ENCODE measurements at regions not wholly inside any gene's neighbourhood (a gene's known extent, or its start where the extent isn't known, plus 50 kb on each side); places are given as distances from the start of the nearest gene placed in this dataset.

DNA sequence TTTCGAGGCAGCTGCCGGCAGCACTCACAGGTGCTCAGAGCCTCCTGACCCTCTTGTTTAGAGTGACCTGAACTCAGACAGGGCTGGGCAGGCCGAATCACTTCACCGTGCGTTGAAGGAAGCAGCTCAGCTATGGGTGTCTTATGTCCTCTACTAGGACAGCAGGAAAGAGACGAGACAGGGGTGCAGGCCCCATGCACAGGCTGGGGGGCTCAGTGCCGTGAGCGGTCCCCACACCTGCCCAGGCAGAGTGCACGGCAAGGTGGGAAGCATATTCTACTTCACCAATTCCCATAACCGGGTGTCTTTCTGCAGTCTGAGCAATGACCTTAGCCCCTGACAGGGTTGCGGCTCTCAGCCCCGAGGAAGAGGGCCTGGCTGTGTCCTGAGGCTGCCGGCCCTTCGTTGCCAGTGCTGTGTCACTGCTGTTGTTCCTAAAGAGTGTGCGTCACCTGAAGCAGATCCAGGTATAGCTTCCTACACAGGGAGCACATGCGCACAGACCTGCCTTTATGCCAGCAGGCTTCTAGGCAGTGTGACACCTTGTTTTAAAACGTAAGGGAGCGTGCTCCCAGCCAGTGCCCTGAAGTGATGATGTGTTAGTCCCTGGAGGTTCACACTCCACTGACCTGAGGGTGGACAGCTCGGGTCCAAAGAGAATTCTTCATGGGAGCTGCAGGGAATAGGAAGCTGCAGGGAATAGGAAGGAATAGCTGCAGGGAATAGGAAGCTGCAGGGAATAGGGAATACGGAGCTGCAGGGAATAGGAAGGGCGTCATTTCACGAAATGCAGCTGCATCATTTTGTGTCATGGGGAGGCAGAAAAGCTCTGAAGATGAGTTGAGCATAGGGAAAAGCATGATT, 207.9 kb upstream of the SALL3 start:
- Histone ChIP-seq H3K27me3 (ENCODE audit: control insufficient read depth, insufficient read depth, low read length) (no peaks in the 10 kb centered on the region), H3K36me3 (ENCODE audit: control insufficient read depth, insufficient read depth, low read length) (no peaks in the 10 kb centered on the region)
- WGBS (ENCODE audit: insufficient coverage, insufficient read length), result no CpG with 5 or more reads among the region's 22 CpGs

DNA sequence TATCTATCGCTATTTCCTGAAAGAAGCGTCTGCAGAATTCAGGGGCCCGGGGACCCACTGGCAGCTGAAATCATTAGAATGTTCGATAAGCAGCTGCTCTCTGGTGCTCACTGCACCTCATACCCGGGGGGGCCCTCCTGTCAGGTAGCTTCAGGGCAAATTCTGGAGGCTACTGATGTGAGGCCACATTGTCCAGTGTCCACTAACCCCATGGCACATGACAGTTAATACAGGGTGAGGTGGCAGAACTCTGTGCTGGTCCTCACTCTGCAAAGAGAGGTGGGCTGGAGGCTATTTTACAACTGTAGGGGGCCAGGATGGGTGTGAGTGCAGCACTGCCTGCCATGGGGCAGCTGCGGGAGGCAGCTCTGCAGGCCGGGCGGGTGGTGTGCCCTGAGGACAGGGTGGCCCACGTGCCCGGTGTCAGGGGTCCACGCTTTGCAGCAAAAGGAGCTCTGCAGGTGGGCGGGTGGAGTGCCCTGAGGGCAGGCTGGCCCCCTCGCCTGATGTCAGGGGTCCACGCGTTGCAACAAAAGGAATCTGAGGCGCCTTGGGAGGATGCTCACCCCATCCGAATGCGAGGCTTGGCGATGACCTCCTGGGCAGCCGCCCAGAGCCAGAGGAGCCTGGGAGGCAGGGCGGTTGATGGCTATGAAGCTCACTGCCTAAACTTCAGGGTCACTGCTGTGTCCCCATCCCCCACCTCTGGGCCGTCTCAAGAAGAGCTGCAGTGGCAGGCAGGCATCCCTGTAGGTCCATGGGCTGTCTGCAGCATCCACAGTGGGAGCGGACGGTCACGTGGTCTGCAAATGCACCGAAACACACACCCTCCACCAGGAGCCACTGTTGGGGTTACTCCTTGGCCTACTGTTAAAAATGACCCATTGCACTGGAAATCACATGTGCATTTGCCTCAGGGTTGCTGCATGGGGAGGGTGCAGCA, 207.0 kb upstream of the SALL3 start:
- H3K9me3 ChIP-seq (ENCODE audit: control insufficient read depth, insufficient read depth, low read length), result no peaks in the 10 kb centered on the region
- no CpG with 5 or more reads among the region's 26 CpGs for WGBS (ENCODE audit: insufficient coverage, insufficient read length)
- no peaks in the 10 kb centered on the region for H3K27me3 ChIP-seq (ENCODE audit: control insufficient read depth, insufficient read depth, low read length)
- H3K27ac ChIP-seq (ENCODE audit: low read length), result no peak overlapping the region
- DNase-seq (ENCODE audit: low read depth, low spot score), result no peak
- H3K4me1 ChIP-seq (ENCODE audit: control insufficient read depth, insufficient read depth, low read length), result peaks cover 4% of the 10 kb centered on the region
- no peaks in the 10 kb centered on the region for H3K36me3 ChIP-seq (ENCODE audit: control insufficient read depth, insufficient read depth, low read length)
- no peak overlapping the region for H3K4me3 ChIP-seq (ENCODE audit: low read length)

More for the DNA sequence above, 207.9 kb upstream of the SALL3 start:
- H3K27ac ChIP-seq (ENCODE audit: low read length), result no peak overlapping the region
- peaks cover 4% of the 10 kb centered on the region for H3K4me1 ChIP-seq (ENCODE audit: control insufficient read depth, insufficient read depth, low read length)
- no peaks in the 10 kb centered on the region for H3K9me3 ChIP-seq (ENCODE audit: control insufficient read depth, insufficient read depth, low read length)
- no peak for DNase-seq (ENCODE audit: low read depth, low spot score)
- no peak overlapping the region for H3K4me3 ChIP-seq (ENCODE audit: low read length)

DNA sequence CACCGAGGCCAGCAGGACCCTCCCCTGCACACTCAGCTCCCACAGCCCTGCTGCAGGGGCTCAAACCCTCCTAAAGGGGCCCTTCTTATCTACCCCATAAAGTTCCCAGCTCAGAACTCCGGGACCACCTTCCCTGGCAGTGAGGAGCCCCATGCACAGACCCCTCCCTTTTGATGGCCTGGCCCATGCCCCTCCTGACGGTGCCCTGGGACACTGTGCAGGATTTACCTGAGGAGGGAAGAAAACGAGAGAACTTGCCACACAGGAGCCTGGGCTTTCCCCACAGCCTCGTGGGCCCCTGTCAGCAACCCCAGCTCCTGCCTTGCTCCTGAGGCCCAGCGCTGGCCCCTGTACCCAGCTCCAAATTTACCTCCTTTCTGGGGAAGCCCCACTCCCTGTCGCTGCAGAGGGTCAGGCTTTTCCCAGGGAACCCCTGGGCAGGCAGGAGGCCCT, 206.3 kb upstream of the SALL3 start:
- Histone ChIP-seq H3K36me3 (ENCODE audit: control insufficient read depth, insufficient read depth, low read length) (no peaks in the 10 kb centered on the region), H3K9me3 (ENCODE audit: control insufficient read depth, insufficient read depth, low read length) (no peaks in the 10 kb centered on the region; the same call in 1 of the 2 replicates), H3K4me1 (ENCODE audit: control insufficient read depth, insufficient read depth, low read length) (peaks cover 4% of the 10 kb centered on the region), H3K27me3 (ENCODE audit: control insufficient read depth, insufficient read depth, low read length) (no peaks in the 10 kb centered on the region), H3K4me3 (ENCODE audit: low read length) (no peak overlapping the region), H3K27ac (ENCODE audit: low read length) (no peak overlapping the region)
- no CpG with 5 or more reads among the region's 7 CpGs for WGBS (ENCODE audit: insufficient coverage, insufficient read length)
- no peak for DNase-seq (ENCODE audit: low read depth, low spot score)

DNA sequence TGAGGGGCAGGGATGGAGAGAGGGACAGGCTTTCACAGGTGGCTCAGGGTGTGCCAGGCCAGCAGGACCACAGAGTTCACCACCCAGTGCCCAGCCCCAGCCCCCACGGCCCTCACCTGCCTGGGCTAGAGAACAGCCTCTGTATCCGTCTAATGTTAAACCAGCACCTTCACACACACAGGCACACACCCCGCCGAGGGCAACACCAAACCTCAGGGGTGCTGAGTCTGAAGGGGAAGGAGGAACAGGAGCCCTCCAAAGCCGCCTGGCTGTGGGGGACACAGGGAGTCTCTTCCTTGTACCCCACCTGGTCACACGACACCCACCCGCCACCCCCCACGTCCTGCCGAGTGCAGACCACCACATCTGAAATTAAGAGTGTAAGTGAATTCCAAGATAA, 205.8 kb upstream of the SALL3 start:
- no peaks in the 10 kb centered on the region for H3K36me3 ChIP-seq (ENCODE audit: control insufficient read depth, insufficient read depth, low read length)
- H3K4me1 ChIP-seq (ENCODE audit: control insufficient read depth, insufficient read depth, low read length), result peaks cover 4% of the 10 kb centered on the region
- no peak overlapping the region for H3K4me3 ChIP-seq (ENCODE audit: low read length)
- WGBS (ENCODE audit: insufficient coverage, insufficient read length), result no CpG with 5 or more reads among the region's 9 CpGs
- no peaks in the 10 kb centered on the region; the same call in 1 of the 2 replicates for H3K9me3 ChIP-seq (ENCODE audit: control insufficient read depth, insufficient read depth, low read length)
- H3K27ac ChIP-seq (ENCODE audit: low read length), result no peak overlapping the region
- no peaks in the 10 kb centered on the region for H3K27me3 ChIP-seq (ENCODE audit: control insufficient read depth, insufficient read depth, low read length)
- DNase-seq (ENCODE audit: low read depth, low spot score), result no peak

DNA sequence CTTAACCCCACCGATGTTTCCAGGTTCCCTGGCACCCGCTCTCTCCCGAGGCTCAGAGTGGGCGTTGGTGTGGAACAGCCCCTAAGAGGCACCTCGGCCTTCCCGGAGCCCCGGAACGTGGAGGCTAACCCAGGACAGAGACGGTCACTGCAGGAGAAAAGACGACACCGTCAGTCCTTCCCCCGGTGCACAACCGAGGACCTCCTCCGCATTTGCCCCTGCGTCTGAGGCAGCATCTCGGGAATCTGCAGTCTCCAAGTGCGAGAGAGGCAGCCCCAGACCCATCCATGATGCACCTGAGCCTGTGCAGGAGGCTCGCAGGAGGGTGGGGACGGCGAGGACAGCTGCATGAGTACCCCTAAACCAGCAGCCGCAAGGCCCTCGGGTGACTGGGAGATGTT, 204.9 kb upstream of the SALL3 start:
- Histone ChIP-seq H3K36me3 (ENCODE audit: control insufficient read depth, insufficient read depth, low read length) (no peaks in the 10 kb centered on the region), H3K9me3 (ENCODE audit: control insufficient read depth, insufficient read depth, low read length) (no peaks in the 10 kb centered on the region; the same call in 1 of the 2 replicates), H3K27me3 (ENCODE audit: control insufficient read depth, insufficient read depth, low read length) (no peaks in the 10 kb centered on the region), H3K4me1 (ENCODE audit: control insufficient read depth, insufficient read depth, low read length) (peaks cover 2% of the 10 kb centered on the region; the same call in 1 of the 2 replicates), H3K4me3 (ENCODE audit: low read length) (no peak overlapping the region), H3K27ac (ENCODE audit: low read length) (no peak overlapping the region)
- DNase-seq (ENCODE audit: low read depth, low spot score), result no peak
- no CpG with 5 or more reads among the region's 22 CpGs for WGBS (ENCODE audit: insufficient coverage, insufficient read length)

DNA sequence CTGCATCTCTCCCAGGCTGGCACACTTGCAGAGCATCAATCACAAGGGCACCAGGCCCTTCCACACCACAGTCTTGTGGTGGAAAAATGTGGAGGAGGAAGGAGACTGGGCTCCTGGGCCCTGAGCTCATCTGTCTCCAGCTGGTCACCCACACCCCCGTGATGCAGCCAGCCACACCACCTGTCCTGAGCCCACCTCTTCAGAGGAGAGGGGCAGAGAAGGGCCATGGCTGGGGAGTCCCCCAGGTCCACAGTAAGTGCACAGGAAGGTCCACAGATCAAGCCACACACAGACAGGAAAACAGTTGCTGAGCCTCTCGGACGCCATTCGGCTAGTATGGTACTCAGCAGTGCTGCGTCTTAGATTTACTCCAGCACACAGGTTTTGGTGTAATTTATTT, 203.5 kb upstream of the SALL3 start:
- Histone ChIP-seq H3K27ac (ENCODE audit: low read length) (no peak overlapping the region), H3K27me3 (ENCODE audit: control insufficient read depth, insufficient read depth, low read length) (no peaks in the 10 kb centered on the region), H3K4me3 (ENCODE audit: low read length) (no peak overlapping the region), H3K9me3 (ENCODE audit: control insufficient read depth, insufficient read depth, low read length) (no peaks in the 10 kb centered on the region; the same call in 1 of the 2 replicates), H3K36me3 (ENCODE audit: control insufficient read depth, insufficient read depth, low read length) (no peaks in the 10 kb centered on the region), H3K4me1 (ENCODE audit: control insufficient read depth, insufficient read depth, low read length) (peaks cover 2% of the 10 kb centered on the region; the same call in 1 of the 2 replicates)
- no CpG with 5 or more reads among the region's 5 CpGs for WGBS (ENCODE audit: insufficient coverage, insufficient read length)
- DNase-seq (ENCODE audit: low read depth, low spot score), result no peak

DNA sequence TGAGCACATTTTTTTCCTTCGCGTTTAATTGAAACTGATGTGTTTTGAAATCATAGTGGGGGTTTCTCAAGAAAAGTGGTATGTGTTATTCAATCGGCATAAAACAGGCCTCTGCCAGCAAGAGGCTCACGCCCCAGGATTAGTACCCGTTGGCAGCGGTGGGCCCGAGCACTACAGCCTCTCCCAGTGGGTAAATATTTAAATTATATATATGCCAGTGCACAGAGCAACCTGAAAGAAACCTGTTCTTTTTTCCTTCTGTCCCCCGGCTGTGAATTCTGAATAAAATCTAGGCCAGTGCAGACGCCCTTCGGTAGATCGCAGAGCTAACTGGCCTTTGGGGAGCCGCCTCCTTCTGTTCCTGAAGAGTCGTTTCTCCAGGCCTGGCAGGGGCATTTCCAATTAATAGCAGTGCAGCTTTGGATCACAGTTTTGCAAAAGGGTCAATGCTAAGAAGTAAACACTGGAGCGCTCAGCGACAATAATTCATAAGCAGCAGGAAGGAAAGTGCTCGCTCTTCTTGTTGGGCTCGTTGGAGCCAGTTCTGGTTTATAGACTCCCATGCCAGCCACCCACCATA, 202.8 kb upstream of the SALL3 start:
- no peak for DNase-seq (ENCODE audit: low read depth, low spot score)
- H3K9me3 ChIP-seq (ENCODE audit: control insufficient read depth, insufficient read depth, low read length), result no peaks in the 10 kb centered on the region; the same call in 1 of the 2 replicates
- no peaks in the 10 kb centered on the region for H3K36me3 ChIP-seq (ENCODE audit: control insufficient read depth, insufficient read depth, low read length)
- H3K27me3 ChIP-seq (ENCODE audit: control insufficient read depth, insufficient read depth, low read length), result no peaks in the 10 kb centered on the region
- peaks cover 2% of the 10 kb centered on the region; the same call in 1 of the 2 replicates for H3K4me1 ChIP-seq (ENCODE audit: control insufficient read depth, insufficient read depth, low read length)
- WGBS (ENCODE audit: insufficient coverage, insufficient read length), result no CpG with 5 or more reads among the region's 17 CpGs
- no peak overlapping the region for H3K27ac ChIP-seq (ENCODE audit: low read length)
- no peak overlapping the region for H3K4me3 ChIP-seq (ENCODE audit: low read length)

DNA sequence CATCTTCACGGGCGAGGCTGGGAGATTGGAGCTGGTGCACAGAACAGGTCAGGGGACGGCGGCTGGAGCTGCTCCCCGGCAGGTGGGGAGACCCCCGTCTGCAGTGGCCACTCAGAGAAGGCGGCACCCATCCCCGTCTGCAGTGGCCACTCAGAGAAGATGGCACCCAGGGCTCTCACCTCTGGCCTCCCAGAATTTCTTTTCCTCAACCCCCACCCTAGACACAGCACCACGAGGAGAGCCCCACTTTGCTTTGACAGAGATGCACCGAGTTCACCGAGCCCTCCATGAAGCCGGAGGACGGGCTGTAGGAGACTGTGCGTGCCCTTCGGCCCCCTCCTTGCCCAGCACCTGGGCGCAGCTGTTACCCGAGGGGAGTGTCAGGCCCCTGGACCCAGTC, 201.6 kb upstream of the SALL3 start:
- no CpG with 5 or more reads among the region's 17 CpGs for WGBS (ENCODE audit: insufficient coverage, insufficient read length)
- H3K4me3 ChIP-seq (ENCODE audit: low read length), result no peak overlapping the region
- no peaks in the 10 kb centered on the region; the same call in 1 of the 2 replicates for H3K9me3 ChIP-seq (ENCODE audit: control insufficient read depth, insufficient read depth, low read length)
- H3K27me3 ChIP-seq (ENCODE audit: control insufficient read depth, insufficient read depth, low read length), result no peaks in the 10 kb centered on the region
- no peaks in the 10 kb centered on the region for H3K36me3 ChIP-seq (ENCODE audit: control insufficient read depth, insufficient read depth, low read length)
- DNase-seq (ENCODE audit: low read depth, low spot score), result no peak
- peaks cover 2% of the 10 kb centered on the region; the same call in 1 of the 2 replicates for H3K4me1 ChIP-seq (ENCODE audit: control insufficient read depth, insufficient read depth, low read length)
- no peak overlapping the region for H3K27ac ChIP-seq (ENCODE audit: low read length)

DNA sequence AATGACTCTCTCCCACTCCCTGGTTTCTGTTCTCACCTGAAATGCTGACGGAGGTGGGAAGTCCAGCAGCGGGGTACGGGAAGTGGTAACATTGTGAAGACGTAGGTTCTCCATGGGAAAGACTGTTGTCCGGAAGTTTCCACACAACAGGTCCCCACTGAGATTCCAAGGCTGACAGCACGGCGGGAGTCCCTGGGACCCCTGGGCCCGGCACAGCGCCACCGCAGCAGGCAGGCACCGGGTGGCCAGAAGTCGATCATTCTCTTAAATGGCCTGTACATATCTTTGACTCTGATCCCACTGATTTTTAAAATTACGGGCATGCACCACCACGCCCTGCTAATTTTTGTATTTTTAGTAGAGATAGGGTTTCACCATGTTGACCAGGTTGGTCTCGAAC, 201.0 kb upstream of the SALL3 start:
- no peak for DNase-seq (ENCODE audit: low read depth, low spot score)
- no peaks in the 10 kb centered on the region for H3K27me3 ChIP-seq (ENCODE audit: control insufficient read depth, insufficient read depth, low read length)
- no peaks in the 10 kb centered on the region; the same call in 1 of the 2 replicates for H3K9me3 ChIP-seq (ENCODE audit: control insufficient read depth, insufficient read depth, low read length)
- no peak overlapping the region for H3K27ac ChIP-seq (ENCODE audit: low read length)
- WGBS (ENCODE audit: insufficient coverage, insufficient read length), result no CpG with 5 or more reads among the region's 15 CpGs
- no peak overlapping the region for H3K4me3 ChIP-seq (ENCODE audit: low read length)
- H3K4me1 ChIP-seq (ENCODE audit: control insufficient read depth, insufficient read depth, low read length), result peaks cover 2% of the 10 kb centered on the region; the same call in 1 of the 2 replicates
- no peaks in the 10 kb centered on the region for H3K36me3 ChIP-seq (ENCODE audit: control insufficient read depth, insufficient read depth, low read length)
